ENCODE measurements at regions not wholly inside any gene's neighbourhood (a gene's known extent, or its start where the extent isn't known, plus 50 kb on each side); places are given as distances from the start of the nearest gene placed in this dataset.

GRCh38 chr7:3094701-3095445 lies 51.2 kb upstream of the CARD11 start:
- DNase-seq, result no peak
- no peak overlapping the region for H3K27ac ChIP-seq (ENCODE audit: low read depth in 2 of 2, low read length in 2 of 2)
- no peak overlapping the region for H3K4me3 ChIP-seq (ENCODE audit: low read length in 3 of 3)
- FAIRE-seq, result no peak
- H3K9me3 ChIP-seq (ENCODE audit: control insufficient read depth in 2 of 3, insufficient read depth in 1 of 3, low read length in 3 of 3), result no peaks in the 10 kb centered on the region
- intact Hi-C loops (cut with DNase I), result no loop called here
- no peak for TF ChIP-seq CTCF (IDR thresholded peaks at IDR 0.05; ENCODE audit: borderline replicate concordance, extremely low read depth, insufficient read depth)
- H3K36me3 ChIP-seq (ENCODE audit: control insufficient read depth in 2 of 3, insufficient read depth in 3 of 3, low read length in 3 of 3), result no peaks in the 10 kb centered on the region
- H3K27me3 ChIP-seq (ENCODE audit: control insufficient read depth, insufficient read depth, low read length), result no peaks in the 10 kb centered on the region
- H3K4me1 ChIP-seq (ENCODE audit: control insufficient read depth in 2 of 3, insufficient read depth in 2 of 3, low read depth in 1 of 3, low read length in 3 of 3), result no peaks in the 10 kb centered on the region
- no peak overlapping the region for H3K9ac ChIP-seq (ENCODE audit: low read length in 3 of 3)

- FAIRE-seq (no peak), DNase-seq (no peak)
- Histone ChIP-seq H3K9me3 (ENCODE audit: control insufficient read depth in 2 of 3, insufficient read depth in 1 of 3, low read length in 3 of 3) (no peaks in the 10 kb centered on the region), H3K9ac (ENCODE audit: low read length in 3 of 3) (no peak overlapping the region), H3K27me3 (ENCODE audit: control insufficient read depth, insufficient read depth, low read length) (no peaks in the 10 kb centered on the region), H3K36me3 (ENCODE audit: control insufficient read depth in 2 of 3, insufficient read depth in 3 of 3, low read length in 3 of 3) (no peaks in the 10 kb centered on the region), H3K4me3 (ENCODE audit: low read length in 3 of 3) (no peak overlapping the region), H3K4me1 (ENCODE audit: control insufficient read depth in 2 of 3, insufficient read depth in 2 of 3, low read depth in 1 of 3, low read length in 3 of 3) (no peaks in the 10 kb centered on the region), H3K27ac (ENCODE audit: low read depth in 2 of 2, low read length in 2 of 2) (no peak overlapping the region)
- intact Hi-C loops (cut with DNase I), result no loop called here
- TF ChIP-seq CTCF (IDR thresholded peaks at IDR 0.05; ENCODE audit: borderline replicate concordance, extremely low read depth, insufficient read depth), result no peak
Measured at GRCh38 chr7:3097734-3098133, 54.1 kb upstream of the CARD11 start.

GRCh38 chr7:3102159-3102558 lies 58.5 kb upstream of the CARD11 start:
- Histone ChIP-seq H3K9ac (ENCODE audit: low read length in 3 of 3) (no peak overlapping the region), H3K27ac (ENCODE audit: low read depth in 2 of 2, low read length in 2 of 2) (no peak overlapping the region), H3K27me3 (ENCODE audit: control insufficient read depth, insufficient read depth, low read length) (no peaks in the 10 kb centered on the region), H3K9me3 (ENCODE audit: control insufficient read depth in 2 of 3, insufficient read depth in 1 of 3, low read length in 3 of 3) (no peaks in the 10 kb centered on the region), H3K36me3 (ENCODE audit: control insufficient read depth in 2 of 3, insufficient read depth in 3 of 3, low read length in 3 of 3) (no peaks in the 10 kb centered on the region), H3K4me3 (ENCODE audit: low read length in 3 of 3) (no peak overlapping the region), H3K4me1 (ENCODE audit: control insufficient read depth in 2 of 3, insufficient read depth in 2 of 3, low read depth in 1 of 3, low read length in 3 of 3) (no peaks in the 10 kb centered on the region)
- no peak for TF ChIP-seq CTCF (IDR thresholded peaks at IDR 0.05; ENCODE audit: borderline replicate concordance, extremely low read depth, insufficient read depth)
- intact Hi-C loops (cut with DNase I), result no loop called here
- DNase-seq, result no peak
- FAIRE-seq, result no peak

Data from kidney (tissue), 13 donors.